GM18520 (cell line): ENCODE measurements at regions not wholly inside any gene's neighbourhood (a gene's known extent, or its start where the extent isn't known, plus 50 kb on each side); places are given as distances from the start of the nearest gene placed in this dataset.
"Not testable (repeated sequence)": the region's sequence is repeated elsewhere in the genome, so short reads cannot be mapped to it uniquely, and the experiment has no call there.

Experiments
- ATAC-seq: cut with Tn5 transposase; IDR thresholded peaks from one replicate; pipeline ENCODE4 v1.9.1; 2021; ENCODE audit not compliant: unreplicated experiment

GRCh38 chr12:92244036-92244435 lies 98.4 kb upstream of the BTG1 start:
- no peak for ATAC-seq

GRCh38 chr12:92242907-92243306 lies 97.3 kb upstream of the BTG1 start:
- ATAC-seq, result no peak

- no peak for ATAC-seq
Observed at GRCh38 chr12:92237762-92238523, 92.3 kb upstream of the BTG1 start.

GRCh38 chr12:92237262-92237661 lies 91.6 kb upstream of the BTG1 start:
- ATAC-seq, result no peak

- no peak for ATAC-seq
Observed at GRCh38 chr12:92235703-92236472, 90.2 kb upstream of the BTG1 start.

- ATAC-seq, result no peak
Observed at GRCh38 chr12:92234533-92234932, 88.9 kb upstream of the BTG1 start.

- no peak for ATAC-seq
Observed at GRCh38 chr12:92233346-92234015, 87.8 kb upstream of the BTG1 start.

GRCh38 chr12:92232371-92232932 lies 86.8 kb upstream of the BTG1 start:
- ATAC-seq, result not testable (repeated sequence)

GRCh38 chr12:92231945-92232344 lies 86.3 kb upstream of the BTG1 start:
- ATAC-seq, result not testable (repeated sequence)

GRCh38 chr12:92231532-92231931 lies 85.9 kb upstream of the BTG1 start:
- not testable (repeated sequence) for ATAC-seq

- ATAC-seq, result no peak
Observed at GRCh38 chr12:92229381-92229780, 83.7 kb upstream of the BTG1 start.

GRCh38 chr12:92226961-92227360 lies 81.3 kb upstream of the BTG1 start:
- no peak for ATAC-seq

- ATAC-seq, result no peak
Observed at GRCh38 chr12:92226071-92226661, 80.5 kb upstream of the BTG1 start.

GRCh38 chr12:92224685-92225331 lies 79.2 kb upstream of the BTG1 start:
- no peak for ATAC-seq

GRCh38 chr12:92223481-92223880 lies 77.8 kb upstream of the BTG1 start:
- ATAC-seq, result no peak

GRCh38 chr12:92221656-92222315 lies 76.1 kb upstream of the BTG1 start:
- ATAC-seq, result no peak

GRCh38 chr12:92218394-92219077 lies 72.9 kb upstream of the BTG1 start:
- peak; percentile 66 for ATAC-seq

- ATAC-seq, result no peak
Observed at GRCh38 chr12:92216092-92216491, 70.4 kb upstream of the BTG1 start.

- no peak for ATAC-seq
Observed at GRCh38 chr12:92215358-92215757, 69.7 kb upstream of the BTG1 start.
